AG08396 (cell line): ENCODE measurements at regions not wholly inside any gene's neighbourhood (a gene's known extent, or its start where the extent isn't known, plus 50 kb on each side); places are given as distances from the start of the nearest gene placed in this dataset.

Experiments used
- DNase-seq: peaks from one replicate; pipeline ENCODE4 v3.0.0; 2012; ENCODE audit warnings: low spot score, mixed read lengths

DNA sequence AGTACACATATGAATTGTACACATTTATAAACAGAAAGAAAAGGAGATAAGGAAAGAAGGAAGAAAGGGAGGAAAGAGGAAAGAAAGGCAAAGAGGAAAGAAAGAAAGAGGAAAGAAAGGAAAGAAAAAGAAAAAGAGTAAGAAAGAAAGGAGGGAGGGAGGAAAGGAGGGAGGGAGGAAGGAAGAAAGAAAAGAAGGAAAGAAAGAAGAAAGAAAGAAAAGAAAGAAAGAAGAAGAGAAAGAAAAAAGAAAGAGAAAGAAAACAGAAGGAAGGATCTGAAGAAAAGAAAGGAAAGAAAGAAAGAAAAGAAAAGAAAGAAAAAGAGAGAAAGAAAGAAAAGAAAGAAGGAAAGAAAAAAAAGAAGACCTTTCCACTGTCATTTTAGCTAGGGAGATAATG lies 571.4 kb upstream of the SALL1 start:
- no peak for DNase-seq

DNA sequence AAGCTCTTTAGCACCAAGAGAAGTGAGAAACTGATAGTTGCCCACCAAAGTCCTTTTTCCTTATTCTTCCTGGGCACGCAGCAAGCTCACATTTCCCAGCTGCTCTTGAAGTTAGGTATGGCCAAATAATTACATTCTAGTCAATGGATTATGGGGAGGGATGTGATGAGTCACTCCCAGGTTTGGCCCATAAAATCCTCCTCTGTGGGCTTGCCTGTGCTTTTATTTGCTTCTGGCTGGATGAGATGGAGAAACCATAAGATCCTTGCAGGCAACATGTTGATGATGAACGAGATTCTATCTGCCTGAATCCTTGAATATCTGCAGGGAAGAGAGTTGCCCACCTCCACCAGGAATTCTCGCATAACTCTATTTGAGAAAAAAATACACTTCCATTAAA lies 568.3 kb upstream of the SALL1 start:
- no peak for DNase-seq

DNA sequence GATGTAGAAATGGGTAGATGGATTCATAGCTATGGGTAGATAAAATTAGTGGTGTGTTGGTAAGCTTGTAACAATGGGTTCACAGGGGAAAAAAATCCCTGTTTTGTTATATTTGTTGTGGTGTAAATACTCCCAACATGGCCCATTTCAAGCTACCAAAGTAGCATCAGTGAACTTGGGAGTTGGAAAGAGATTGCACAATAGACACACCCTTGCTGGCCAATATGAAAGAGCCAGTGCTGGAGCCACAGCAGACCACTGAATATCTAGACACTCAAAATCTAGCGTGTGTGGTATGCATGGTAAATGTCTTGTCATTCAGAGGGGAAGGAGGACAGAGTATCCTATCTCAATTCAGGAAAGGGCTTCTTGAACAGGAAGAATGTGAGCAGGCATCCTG lies 565.1 kb upstream of the SALL1 start:
- DNase-seq: no peak

DNA sequence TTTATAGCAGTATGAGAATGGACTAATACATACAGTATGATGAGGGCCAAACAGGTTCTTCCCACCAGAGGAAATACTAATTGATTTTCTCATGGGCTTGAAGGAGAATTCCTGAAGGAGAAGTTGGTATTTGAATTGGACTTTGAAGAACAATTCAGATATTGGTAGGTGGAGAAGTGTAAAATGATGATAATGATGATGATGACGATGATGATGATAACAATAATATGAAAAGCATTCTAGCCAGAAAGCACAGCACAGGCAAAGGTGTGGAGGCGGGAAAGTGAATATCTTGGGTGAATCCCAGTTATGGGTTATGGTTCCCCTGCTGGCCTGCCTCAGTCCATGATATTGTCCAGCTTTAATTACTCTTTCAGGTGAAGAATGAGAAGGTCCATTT lies 562.4 kb upstream of the SALL1 start:
- DNase-seq: no peak

DNA sequence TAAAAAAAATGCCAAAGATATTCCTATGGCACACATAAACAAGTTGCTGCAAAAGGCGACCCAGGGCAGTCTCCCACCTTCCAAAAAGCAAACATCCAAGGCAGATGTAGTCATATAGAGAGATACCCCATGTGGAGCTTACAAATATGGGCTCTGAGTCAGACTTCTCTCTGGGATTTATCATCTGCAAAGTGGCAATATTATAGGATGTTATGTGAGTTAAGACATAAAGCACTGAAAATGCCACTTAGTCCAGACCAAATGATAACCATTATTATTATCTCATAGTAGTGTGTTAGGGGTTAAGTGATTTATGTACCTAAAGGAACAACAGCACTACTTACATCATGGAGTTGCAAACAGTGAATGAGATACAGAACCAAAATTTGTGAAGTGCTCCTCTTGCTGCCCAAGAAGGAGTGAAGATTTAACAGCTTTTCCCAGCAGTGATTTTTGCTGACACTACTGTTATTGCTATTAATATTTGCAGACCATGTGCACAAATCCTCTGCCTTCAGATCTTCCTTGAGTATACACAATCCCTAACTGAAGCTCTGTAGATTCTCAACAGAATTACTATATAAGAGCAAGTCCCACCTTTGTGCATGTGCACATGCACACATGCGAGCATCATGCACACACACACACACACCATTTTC lies 560.0 kb upstream of the SALL1 start:
- no peak for DNase-seq

DNA sequence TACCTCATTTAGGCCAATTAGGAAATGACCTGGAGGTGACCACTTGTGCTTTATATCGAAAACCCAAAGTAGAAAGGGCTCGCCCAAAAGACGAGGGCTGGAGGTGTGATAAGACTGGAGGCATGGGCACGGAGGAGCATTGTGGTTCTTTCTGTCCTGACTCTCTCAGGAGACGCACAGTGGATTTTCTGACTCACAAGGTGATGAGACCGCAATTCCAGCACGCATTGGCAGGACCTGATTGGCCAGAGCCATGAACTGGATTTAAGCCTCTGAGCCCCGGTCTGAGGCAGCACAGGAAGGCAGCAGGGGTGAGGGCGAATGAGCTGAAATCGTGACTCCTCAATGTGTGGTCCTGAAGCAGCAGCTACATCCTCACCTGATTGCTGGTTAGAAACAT lies 559.1 kb upstream of the SALL1 start:
- no peak for DNase-seq

DNA sequence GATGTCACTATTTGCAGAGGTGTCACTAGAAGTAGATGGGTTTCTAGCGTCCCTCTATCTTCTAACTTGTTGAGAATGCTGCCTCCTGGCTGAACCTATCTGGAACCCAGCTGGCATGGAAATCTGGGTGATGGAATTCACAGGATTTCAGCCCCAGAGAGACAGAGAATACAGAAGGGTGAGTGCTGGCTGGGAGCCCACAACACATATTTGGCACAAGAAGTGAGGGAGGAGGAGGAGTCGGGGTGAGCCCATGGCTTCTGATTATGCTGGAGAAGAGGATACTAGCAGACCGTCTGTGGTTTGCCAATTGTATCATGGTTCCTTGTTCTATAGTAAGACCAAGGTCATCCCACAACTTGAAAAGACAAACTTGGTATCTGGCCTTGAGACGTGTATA lies 557.8 kb upstream of the SALL1 start:
- no peak for DNase-seq

DNA sequence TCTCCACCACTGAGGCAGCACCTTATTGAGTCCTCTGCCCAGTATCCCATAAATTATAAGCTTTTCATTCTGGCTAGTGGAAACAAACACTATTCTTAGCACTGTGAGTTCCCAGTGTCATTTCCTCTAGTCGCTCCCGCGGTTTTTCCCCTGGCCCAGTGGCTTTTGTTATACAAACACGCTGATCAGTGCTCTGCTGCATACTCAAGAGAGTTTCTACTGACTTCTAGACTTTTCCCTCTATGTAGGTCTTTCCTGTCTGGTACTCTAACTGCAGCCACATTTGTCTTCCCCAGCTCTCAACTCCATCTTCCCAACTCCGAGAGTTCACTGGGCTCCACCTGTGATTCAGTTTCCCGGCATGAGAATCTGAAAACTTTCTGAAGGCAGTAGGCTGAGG lies 556.6 kb upstream of the SALL1 start:
- DNase-seq: no peak

DNA sequence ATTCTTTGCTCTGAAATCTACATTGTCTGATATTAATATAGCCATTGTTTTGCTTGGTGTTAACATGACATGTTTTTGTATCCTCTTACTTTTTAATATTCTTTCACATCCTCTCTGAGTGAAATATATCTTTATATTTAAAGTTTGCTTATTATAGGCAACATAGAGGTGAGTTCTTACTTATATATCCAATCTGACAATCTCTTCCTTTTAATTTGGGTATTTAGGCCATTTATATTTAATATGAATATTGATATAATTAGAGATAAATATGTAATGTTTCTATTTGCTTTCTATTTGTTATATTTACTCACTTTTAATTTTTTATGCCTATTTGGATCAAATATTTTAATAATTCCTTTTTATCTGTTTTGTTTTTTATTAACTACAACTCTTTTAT lies 554.1 kb upstream of the SALL1 start:
- no peak for DNase-seq

DNA sequence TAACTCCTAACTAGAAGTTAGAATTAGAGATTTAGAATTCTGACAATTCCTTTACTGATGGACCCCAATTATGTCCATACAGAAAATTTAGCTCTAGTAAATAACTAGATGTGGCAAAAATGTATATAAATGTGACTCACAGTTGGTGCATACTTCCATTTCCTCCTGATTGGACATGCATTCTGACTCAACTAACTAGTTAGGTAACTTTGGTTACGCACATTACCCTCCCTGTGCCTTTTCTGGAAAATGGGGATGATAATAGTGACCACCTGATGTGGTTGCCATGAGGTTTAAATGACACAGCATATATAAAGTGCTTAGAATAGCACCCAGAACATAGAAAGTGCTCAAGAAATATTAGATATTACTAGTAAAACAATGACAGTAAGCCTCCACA lies 550.0 kb upstream of the SALL1 start:
- DNase-seq: no peak

DNA sequence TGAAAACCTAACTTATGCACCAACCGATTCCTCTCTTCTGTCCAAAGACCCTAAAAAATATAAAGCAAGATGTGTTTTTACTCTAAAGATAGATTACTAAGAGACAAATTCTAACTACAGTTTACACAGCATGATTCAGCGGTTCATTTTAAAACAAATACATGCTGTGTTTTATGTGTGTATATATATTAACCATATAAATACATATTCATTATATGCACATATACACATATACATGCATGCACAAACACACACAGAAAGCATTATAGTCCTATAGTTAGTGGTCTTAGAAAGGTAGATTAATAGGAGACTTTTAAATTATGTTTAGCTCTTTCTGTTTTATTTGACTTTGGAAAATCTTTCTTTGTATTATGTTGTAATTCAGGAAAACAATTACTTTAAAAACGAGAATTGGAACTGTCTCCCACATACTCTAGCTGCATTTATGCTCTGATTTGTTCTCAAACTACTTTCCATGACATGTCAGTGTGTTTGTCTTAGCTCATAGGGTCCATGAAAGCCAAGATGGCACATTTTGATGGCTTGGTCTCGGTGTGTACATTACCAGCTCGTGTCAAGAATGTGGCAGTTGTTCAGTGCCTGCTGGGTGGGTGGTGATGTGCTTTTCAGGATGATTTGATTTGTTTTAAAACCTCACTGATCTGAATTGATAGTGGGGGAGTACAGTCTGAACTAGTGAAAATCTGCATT lies 548.8 kb upstream of the SALL1 start:
- DNase-seq: no peak

DNA sequence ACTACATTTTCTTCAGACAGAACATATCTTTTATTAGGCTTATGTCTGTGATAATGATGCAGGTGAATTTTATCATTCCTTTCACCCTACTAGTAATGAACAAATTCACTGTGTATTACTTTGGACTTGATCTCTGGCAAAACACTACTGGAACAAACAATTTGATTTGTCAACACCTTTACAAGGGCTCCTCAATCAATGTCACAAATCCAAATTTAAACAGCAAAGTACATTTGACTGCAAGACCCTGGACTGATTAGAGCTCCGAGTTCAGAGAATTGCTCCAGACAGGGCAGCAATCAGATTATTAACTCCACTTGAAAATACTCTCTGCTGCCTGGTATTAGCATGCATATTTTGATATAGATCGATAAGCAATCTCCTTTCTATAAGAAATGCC lies 547.6 kb upstream of the SALL1 start:
- DNase-seq: no peak

DNA sequence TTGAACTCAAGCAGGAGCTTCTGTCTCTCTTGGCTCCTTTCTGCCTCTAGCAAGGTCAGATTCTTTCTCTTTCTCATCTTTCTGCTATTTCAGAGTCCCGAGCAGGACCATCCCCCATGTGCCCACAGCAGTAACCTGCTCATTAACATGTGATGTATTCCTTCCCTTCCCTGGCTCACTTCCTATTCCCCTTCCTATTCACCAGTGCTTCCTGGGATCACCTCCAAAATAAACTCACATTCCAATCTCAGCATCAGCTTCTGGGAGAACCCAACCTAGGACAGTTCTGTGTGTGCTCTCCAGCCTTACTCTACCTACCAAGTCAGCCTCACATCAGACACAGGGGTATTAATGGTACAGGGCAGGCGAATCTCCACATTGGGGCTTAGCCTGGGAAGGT lies 546.4 kb upstream of the SALL1 start:
- no peak for DNase-seq

DNA sequence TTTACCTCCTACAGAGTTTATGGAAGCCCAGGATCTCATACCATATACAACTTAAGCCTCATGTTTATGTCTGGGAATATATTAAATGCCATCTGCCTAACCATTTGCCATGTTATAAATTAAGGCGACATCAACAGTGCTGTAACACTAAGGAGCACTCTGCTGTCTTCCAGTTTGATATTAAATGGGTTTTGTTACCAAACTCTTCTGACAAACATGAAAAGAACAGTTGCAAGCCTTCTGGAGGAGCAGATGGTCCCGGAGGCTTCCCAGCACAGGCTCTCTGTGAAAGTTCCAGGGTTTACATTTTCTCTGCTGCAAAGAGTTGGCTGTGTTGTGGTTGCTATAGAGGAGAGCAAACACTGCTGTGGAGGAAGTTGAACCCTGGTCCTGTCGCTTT lies 545.3 kb upstream of the SALL1 start:
- DNase-seq: no peak

DNA sequence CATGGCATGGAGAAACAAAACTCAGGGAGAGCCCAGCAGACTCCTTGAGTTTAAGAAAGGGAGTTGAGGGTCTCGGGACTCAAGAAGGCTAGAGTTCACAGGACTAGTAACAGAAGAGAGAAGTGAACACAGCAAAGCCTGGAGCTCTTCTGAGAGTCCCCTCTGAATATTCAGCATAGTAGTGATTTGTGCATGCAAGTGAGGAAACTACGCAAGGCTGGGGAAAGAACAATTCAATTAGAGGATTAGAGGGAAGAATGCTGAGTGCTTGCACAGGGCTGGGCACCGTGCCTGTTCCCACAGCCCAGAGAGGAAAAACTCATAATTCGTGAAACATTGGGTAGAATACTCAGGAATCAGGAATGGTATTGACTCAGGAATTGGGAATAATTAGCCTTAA lies 540.0 kb upstream of the SALL1 start:
- no peak for DNase-seq

DNA sequence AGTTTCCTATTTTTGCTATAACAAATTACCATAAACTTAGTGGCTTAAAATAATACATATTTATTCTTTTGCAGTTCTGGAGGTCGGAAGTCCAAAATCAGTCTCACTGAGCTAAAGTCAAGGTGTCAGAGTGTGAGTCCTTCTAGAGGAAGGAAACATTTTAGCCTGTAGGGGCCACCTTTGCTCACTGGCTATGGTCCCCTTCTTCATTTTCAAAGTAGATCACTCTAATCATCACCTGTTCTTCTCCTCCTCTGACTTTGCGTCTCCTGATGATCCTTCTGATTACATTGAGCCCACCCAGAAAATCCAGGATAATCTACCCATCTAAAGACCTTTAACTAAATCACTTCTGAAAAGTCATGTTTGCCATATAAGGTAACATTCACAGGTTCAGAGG lies 534.4 kb upstream of the SALL1 start:
- DNase-seq: no peak

DNA sequence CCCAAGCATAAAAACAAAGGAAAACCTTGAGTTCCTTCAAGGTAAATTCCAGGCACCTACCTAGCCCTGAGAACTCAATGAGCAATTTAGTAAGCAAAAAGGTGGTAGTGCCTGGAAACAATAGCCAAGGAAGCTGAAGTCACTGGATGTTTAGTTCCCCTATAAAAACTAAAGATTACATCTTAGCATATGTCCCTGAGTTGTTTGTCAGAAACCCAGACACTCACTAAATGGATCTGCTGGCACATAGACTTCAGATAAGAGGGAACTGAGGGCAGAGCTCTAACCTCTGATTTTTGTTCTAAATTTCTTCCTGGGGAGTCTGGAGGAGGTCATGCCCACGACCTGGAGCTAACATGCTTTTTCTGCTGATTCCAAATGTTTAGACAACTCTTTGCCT lies 532.8 kb upstream of the SALL1 start:
- DNase-seq: no peak

DNA sequence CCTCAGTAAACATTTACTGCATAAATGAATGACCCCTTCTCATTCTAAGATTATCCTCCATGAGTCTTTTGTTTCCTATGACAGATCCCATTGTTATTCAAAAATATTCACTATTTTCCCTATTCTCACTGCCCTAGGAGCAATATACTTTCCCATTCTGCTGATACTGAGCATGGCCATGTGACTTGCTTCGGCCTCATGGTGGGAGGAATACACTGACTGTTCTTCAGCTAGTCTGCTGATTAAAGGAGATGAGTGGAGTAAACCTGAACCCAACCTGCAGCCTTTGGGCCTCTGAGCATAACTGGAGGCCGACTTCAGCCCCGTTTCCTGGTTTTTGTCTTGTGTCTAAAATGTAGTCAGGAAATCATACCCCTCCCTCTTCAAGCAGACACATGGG lies 531.8 kb upstream of the SALL1 start:
- DNase-seq: no peak

DNA sequence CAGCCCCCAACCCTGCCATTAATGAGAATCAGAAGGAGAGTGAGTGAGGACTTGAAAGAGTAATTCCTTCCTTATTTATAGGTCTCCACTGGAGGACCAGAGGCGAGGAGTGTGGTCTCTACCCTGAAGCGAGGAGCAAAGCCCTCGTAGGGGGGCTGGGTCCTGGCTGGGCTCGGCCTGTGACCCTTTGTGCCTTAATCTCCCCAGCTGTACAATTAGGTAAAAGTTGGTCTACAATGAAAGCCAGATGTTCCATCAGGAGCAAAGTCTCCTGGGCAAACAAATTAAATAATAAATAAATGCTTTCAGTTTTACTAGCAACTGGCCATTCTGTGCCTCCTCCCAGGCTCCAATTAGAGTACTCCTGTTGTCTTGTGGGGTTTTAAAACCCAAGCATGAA lies 523.5 kb upstream of the SALL1 start:
- DNase-seq: no peak

DNA sequence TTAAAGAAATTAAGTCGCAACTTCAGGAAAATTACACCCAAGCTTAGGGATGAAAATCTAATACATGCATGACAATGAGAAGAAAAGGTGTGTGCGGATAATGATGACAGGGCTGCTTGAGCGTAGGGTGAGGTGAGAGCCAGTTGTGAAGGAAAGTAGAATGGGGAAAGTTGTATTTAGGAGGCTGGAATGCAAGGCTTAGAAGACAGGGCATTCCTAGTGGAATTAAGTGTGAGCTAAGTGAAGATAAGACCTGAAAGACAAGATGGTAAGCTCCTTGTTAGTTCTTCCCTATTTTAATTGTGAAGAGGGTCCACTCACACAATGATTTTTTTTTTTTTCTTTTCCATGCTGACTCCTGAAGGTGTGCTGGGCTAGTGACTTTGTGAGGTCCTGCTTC lies 519.5 kb upstream of the SALL1 start:
- no peak for DNase-seq

DNA sequence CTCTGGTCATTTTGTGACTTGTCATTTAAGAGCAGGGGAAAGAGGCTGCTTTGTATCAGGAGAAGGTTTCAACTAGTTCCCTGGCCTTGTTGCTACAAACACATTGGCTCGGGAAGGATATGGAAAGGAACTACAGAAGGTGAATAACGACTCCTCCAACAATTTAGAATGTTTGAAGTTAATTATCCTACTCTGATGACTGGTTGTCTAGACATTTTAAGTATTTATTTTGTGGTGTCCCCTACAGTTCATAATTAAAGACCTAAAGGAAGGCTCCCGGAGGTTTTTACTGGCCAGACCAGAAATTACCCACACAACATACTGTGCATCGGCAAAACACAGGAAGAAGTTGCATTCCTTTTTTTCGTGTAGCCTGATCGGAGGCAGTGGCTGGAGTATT lies 515.8 kb upstream of the SALL1 start:
- no peak for DNase-seq

DNA sequence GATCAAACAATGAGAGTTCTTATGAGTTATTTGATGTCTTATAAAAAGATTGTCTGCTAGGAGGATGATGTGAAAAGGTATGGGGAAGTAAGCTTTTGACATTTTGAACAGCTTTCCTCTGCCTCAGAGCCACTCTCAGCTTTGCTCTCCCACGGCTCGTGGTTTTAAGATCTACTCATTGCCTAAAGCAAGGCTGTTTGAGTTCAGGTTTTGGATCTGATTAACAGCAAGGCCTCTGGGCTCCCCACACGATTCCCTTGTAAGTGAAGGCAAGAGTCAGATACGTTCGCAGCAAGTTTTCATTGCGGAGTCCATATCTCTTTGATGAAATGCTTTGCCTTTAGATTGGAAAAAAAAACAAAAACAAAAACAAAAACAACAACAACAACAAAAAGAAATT lies 515.0 kb upstream of the SALL1 start:
- DNase-seq: no peak

DNA sequence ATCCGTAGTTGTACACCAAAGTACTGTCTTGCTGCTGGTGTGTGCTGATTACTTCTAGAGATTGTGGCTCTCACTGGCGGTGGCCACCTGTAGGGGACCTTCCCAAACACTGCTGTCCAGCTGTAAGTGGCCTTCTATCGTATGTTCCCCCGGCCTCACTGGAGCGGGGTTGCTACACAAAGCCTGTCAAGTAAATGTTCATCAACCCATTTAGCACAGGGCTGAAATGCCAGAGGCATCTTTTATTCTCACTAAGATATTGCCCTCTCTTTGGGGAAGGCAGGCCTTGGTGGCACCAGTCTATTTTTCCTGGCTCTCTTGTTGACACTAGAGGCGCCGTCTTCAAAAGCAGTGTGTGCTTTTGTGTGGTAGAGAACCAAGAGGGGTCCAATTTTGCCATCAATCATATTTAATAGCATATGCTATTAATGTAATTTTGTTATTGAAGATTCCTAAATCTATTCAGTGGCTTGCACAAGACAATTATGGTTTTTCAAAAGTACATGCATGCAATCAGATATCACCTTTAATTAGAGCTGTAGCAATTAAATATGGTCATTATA lies 514.4 kb upstream of the SALL1 start:
- DNase-seq: no peak

DNA sequence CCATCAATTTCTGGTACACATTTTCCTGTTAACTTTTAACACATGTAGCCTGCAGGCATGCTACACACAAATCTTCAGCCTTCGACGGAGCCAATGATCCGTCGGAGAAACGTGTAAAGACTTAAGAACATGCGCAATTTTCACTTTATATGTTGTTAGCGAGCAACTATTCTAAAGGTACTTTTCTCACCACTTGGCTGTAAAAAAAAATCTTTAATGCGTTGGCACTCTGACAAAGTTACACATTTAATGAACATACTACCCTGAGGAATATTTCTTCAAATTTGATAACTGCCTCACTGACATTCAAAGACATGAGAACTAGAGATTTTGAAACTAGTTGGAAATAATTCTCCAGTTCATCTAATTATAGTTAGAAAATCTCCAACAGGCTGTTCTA lies 507.5 kb upstream of the SALL1 start:
- DNase-seq: no peak
